ENCODE measurements at regions not wholly inside any gene's neighbourhood (a gene's known extent, or its start where the extent isn't known, plus 50 kb on each side); places are given as distances from the start of the nearest gene placed in this dataset.

- TF ChIP-seq, protein P1, sequence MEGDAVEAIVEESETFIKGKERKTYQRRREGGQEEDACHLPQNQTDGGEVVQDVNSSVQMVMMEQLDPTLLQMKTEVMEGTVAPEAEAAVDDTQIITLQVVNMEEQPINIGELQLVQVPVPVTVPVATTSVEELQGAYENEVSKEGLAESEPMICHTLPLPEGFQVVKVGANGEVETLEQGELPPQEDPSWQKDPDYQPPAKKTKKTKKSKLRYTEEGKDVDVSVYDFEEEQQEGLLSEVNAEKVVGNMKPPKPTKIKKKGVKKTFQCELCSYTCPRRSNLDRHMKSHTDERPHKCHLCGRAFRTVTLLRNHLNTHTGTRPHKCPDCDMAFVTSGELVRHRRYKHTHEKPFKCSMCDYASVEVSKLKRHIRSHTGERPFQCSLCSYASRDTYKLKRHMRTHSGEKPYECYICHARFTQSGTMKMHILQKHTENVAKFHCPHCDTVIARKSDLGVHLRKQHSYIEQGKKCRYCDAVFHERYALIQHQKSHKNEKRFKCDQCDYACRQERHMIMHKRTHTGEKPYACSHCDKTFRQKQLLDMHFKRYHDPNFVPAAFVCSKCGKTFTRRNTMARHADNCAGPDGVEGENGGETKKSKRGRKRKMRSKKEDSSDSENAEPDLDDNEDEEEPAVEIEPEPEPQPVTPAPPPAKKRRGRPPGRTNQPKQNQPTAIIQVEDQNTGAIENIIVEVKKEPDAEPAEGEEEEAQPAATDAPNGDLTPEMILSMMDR (IDR thresholded peaks at IDR 0.05; ENCODE audit: low read depth, low read length), result no peak
- Histone ChIP-seq H3K4me1 (ENCODE audit: low read depth) (no peaks in the 10 kb centered on the region), H3K4me3 (no peak overlapping the region), H3K27ac (no peak overlapping the region), H3K36me3 (no peaks in the 10 kb centered on the region), H3K9me3 (ENCODE audit: low read depth) (no peaks in the 10 kb centered on the region), H3K27me3 (peaks cover 2% of the 10 kb centered on the region)
- DNase-seq (ENCODE audit: low read depth in 1 of 2, low spot score in 1 of 2), result no peak
Observed at GRCh38 chr9:99606957-99607356, 214.7 kb upstream of the NR4A3 start.

DNA sequence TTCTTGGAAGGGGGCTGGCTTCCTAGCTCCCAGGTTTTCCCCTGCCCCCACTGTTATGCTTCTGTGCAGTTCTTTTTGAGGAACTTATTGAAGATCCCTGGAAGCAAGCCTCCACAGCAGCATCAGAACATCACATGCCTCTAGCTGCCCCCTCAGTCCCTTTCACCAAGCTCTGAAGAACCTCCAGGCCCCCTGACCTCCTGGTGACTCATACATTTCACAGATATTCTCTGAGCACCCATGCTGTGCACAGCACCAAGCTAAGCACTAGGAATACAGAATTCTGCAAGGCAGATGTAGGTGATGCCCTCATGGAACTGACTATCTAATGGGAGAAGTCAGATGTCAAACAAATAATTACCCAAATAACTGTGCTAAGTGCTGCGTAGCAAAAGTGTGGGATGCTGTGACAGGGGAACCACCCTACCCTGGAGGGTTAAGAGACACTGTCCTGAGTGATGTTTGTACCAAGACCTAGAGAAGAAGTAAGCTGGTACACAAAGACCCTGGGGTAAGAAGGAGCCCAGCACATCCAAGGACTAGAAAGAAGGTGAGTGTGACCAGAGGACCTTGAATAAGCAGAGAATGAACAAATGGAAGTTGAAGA lies 213.7 kb upstream of the NR4A3 start:
- Histone ChIP-seq H3K4me1 (ENCODE audit: low read depth) (no peaks in the 10 kb centered on the region), H3K9me3 (ENCODE audit: low read depth) (no peaks in the 10 kb centered on the region), H3K36me3 (no peaks in the 10 kb centered on the region), H3K27me3 (peaks cover 2% of the 10 kb centered on the region), H3K4me3 (no peak overlapping the region), H3K27ac (no peak overlapping the region)
- no peak for DNase-seq (ENCODE audit: low read depth in 1 of 2, low spot score in 1 of 2)
- TF ChIP-seq, protein P1 (IDR thresholded peaks at IDR 0.05; ENCODE audit: low read depth, low read length), result no peak

- TF ChIP-seq, protein P1 (IDR thresholded peaks at IDR 0.05; ENCODE audit: low read depth, low read length), result no peak
- H3K27ac ChIP-seq, result no peak overlapping the region
- H3K9me3 ChIP-seq (ENCODE audit: low read depth), result no peaks in the 10 kb centered on the region
- H3K4me3 ChIP-seq, result no peak overlapping the region
- H3K36me3 ChIP-seq, result no peaks in the 10 kb centered on the region
- no peaks in the 10 kb centered on the region for H3K27me3 ChIP-seq
- DNase-seq (ENCODE audit: low read depth in 1 of 2, low spot score in 1 of 2), result no peak
- no peaks in the 10 kb centered on the region for H3K4me1 ChIP-seq (ENCODE audit: low read depth)
Observed at GRCh38 chr9:99614341-99614740, 207.3 kb upstream of the NR4A3 start.

DNA sequence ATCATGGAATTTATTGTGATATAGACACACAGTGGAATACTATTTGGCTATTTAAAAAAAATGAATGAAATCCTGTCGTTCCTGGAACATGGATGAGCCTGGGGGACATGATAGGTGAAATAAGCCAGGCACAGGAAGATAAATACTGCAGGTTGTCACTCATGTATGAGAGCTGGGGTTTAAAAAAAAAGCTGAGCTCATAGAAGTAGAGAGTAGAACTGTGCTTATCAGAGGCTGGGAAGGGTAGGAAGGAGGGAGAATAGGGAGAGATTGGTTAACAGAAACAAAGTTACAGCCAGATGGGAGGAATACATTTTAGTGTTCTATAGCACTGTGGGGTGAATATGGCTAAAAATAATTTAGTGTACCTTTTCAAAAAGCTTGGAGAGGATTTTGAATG lies 200.6 kb upstream of the NR4A3 start:
- Histone ChIP-seq H3K36me3 (no peaks in the 10 kb centered on the region), H3K4me3 (no peak overlapping the region), H3K27ac (no peak overlapping the region), H3K4me1 (ENCODE audit: low read depth) (peaks cover 4% of the 10 kb centered on the region), H3K27me3 (no peaks in the 10 kb centered on the region), H3K9me3 (ENCODE audit: low read depth) (no peaks in the 10 kb centered on the region)
- peak in 1 of 2 donors; percentile 22 for DNase-seq (ENCODE audit: low read depth in 1 of 2, low spot score in 1 of 2)
- TF ChIP-seq, protein P1 (IDR thresholded peaks at IDR 0.05; ENCODE audit: low read depth, low read length), result no peak

GRCh38 chr9:99622679-99623078 lies 199.0 kb upstream of the NR4A3 start:
- TF ChIP-seq, protein P1 (IDR thresholded peaks at IDR 0.05; ENCODE audit: low read depth, low read length), result no peak
- H3K4me1 ChIP-seq (ENCODE audit: low read depth), result peaks cover 4% of the 10 kb centered on the region
- H3K36me3 ChIP-seq, result no peaks in the 10 kb centered on the region
- no peak overlapping the region for H3K27ac ChIP-seq
- H3K4me3 ChIP-seq, result no peak overlapping the region
- no peak for DNase-seq (ENCODE audit: low read depth in 1 of 2, low spot score in 1 of 2)
- no peaks in the 10 kb centered on the region for H3K9me3 ChIP-seq (ENCODE audit: low read depth)
- no peaks in the 10 kb centered on the region for H3K27me3 ChIP-seq
